ENCODE measurements at regions not wholly inside any gene's neighbourhood (a gene's known extent, or its start where the extent isn't known, plus 50 kb on each side); places are given as distances from the start of the nearest gene placed in this dataset.

DNA sequence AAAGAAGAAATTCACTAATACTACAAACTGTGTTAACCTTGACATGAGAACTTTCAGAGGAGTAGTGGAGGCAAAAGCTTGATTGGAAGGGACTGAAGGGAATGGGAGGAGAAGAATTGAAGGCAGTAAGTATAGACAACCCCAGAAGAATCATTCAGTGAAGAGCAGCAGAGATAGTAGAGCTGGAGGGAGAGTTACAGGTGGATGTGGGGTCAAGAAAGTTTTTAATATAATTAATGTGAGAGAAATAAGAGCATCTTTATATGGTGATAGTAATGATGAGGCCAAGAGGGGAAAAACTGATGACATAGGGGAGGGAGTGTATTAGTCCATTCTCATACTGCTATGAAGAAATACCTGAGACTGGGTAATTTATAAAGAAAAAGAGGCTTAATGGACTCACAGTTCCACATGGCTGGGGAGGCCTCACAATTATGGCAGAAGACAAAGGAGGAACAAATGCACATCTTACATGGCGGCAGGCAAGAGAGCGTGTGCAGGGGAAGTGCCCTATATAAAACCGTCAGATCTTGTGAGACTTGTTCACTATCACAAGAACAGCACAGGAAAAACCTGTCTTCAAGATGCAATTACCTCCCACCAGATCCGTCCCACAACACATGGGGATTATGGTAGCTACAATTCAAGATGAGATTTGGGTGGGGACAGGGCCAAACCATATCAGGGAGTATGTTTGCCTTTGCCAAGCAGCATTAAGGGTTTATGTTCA is 88.3 kb upstream of the PIK3CG start:
- Histone ChIP-seq H3K9ac (ENCODE audit: low read length) (no peak overlapping the region), H3K27me3 (replicated peaks in 1 of 4; ENCODE audit: control extremely low read depth in 1 of 4, control insufficient read depth in 3 of 4, insufficient read depth in 4 of 4, low read length in 3 of 4) (no peaks in the 10 kb centered on the region), H3K4me1 (ENCODE audit: control insufficient read depth in 2 of 2, insufficient read depth in 2 of 2, low read length in 2 of 2) (no peaks in the 10 kb centered on the region), H3K79me2 (ENCODE audit: control insufficient read depth, insufficient read depth, low read length) (no peaks in the 10 kb centered on the region), H3K27ac (ENCODE audit: low read length in 2 of 2) (no peak overlapping the region), H3K4me2 (replicated peaks; ENCODE audit: low read depth, low read length, poor library complexity, severe bottlenecking) (no peak overlapping the region), H4K20me1 (ENCODE audit: control insufficient read depth, insufficient read depth, low read length, poor library complexity, severe bottlenecking) (no peaks in the 10 kb centered on the region), H3K36me3 (replicated peaks in 1 of 2; ENCODE audit: control extremely low read depth in 1 of 2, control insufficient read depth in 1 of 2, extremely low read depth in 1 of 2, insufficient read depth in 2 of 2, low read length in 1 of 2) (no peaks in the 10 kb centered on the region), H3K4me3 (ENCODE audit: control extremely low read depth in 1 of 5, extremely low read depth in 1 of 5, insufficient read depth in 1 of 5, low read depth in 2 of 5, low read length in 4 of 5) (no peak overlapping the region), H3K9me3 (ENCODE audit: control extremely low read depth in 1 of 3, control insufficient read depth in 2 of 3, insufficient read depth in 1 of 3, low read length in 2 of 3) (no peaks in the 10 kb centered on the region), H2AFZ (ENCODE audit: insufficient read depth, low read depth, low read length, poor library complexity, severe bottlenecking) (no peak overlapping the region)
- 100% methylated on average over 1 of the region's 4 CpGs for WGBS (ENCODE audit: insufficient coverage)
- Mint-ChIP-seq H3K27me3 (peaks cover 3% of the 10 kb centered on the region), H3K27ac (no peak overlapping the region), H3K4me1 (no peaks in the 10 kb centered on the region), H3K9me3 (ENCODE audit: insufficient read depth) (no peaks in the 10 kb centered on the region), H3K4me3 (no peak overlapping the region)
- ATAC-seq (ENCODE audit: low read depth) (no peak), DNase-seq (no peak)
- POLR2A ChIA-PET: interaction anchor here (0.6 kb wide), 1 partner anchor 11 kb away, joined by 4 read pairs; no protein-coding TSS in a partner anchor
- intact Hi-C loops (cut with micrococcal nuclease): no loop called here
- CTCF ChIA-PET: no interaction called here
- TF ChIP-seq EZH2 (IDR thresholded peaks at IDR 0.05; ENCODE audit: borderline replicate concordance, insufficient read depth, low read depth, low read length, poor library complexity, severe bottlenecking): no peak
- TF ChIP-seq, protein P1, sequence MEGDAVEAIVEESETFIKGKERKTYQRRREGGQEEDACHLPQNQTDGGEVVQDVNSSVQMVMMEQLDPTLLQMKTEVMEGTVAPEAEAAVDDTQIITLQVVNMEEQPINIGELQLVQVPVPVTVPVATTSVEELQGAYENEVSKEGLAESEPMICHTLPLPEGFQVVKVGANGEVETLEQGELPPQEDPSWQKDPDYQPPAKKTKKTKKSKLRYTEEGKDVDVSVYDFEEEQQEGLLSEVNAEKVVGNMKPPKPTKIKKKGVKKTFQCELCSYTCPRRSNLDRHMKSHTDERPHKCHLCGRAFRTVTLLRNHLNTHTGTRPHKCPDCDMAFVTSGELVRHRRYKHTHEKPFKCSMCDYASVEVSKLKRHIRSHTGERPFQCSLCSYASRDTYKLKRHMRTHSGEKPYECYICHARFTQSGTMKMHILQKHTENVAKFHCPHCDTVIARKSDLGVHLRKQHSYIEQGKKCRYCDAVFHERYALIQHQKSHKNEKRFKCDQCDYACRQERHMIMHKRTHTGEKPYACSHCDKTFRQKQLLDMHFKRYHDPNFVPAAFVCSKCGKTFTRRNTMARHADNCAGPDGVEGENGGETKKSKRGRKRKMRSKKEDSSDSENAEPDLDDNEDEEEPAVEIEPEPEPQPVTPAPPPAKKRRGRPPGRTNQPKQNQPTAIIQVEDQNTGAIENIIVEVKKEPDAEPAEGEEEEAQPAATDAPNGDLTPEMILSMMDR (IDR thresholded peaks at IDR 0.05): no peak

DNA sequence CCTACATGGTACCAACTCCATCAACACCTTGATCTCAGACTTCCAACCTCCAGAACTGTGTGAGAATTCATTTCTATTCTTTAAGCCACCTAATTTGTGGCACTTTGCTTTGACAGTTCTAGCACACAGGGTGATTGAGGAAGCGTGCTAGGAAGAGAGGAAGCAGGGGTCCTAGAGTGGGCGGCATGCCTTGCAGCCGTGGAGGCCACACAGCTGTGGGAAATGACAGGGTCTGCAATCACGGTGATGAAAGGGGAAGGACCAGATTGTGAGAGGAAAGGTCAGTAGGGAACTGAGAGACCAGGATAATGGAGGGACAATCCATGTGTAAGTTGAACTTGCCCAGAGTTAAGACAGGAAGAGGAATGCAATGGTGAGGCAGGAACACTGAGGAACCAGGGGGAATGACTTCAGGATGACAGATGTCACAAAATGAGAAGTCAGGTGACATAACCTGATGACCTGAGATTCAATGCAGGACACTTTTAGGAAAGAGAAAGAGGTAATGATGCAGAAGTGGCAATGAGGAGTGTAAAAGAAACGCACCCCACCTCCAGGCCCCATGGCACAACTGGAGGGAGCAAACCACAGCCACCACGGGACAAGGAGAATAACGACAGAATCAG is 87.3 kb upstream of the PIK3CG start:
- Histone ChIP-seq H3K79me2 (ENCODE audit: control insufficient read depth, insufficient read depth, low read length) (no peaks in the 10 kb centered on the region), H2AFZ (ENCODE audit: insufficient read depth, low read depth, low read length, poor library complexity, severe bottlenecking) (no peak overlapping the region), H3K9ac (ENCODE audit: low read length) (no peak overlapping the region), H3K9me3 (ENCODE audit: control extremely low read depth in 1 of 3, control insufficient read depth in 2 of 3, insufficient read depth in 1 of 3, low read length in 2 of 3) (no peaks in the 10 kb centered on the region), H3K4me1 (ENCODE audit: control insufficient read depth in 2 of 2, insufficient read depth in 2 of 2, low read length in 2 of 2) (no peaks in the 10 kb centered on the region), H3K27ac (ENCODE audit: low read length in 2 of 2) (no peak overlapping the region), H3K36me3 (replicated peaks in 1 of 2; ENCODE audit: control extremely low read depth in 1 of 2, control insufficient read depth in 1 of 2, extremely low read depth in 1 of 2, insufficient read depth in 2 of 2, low read length in 1 of 2) (no peaks in the 10 kb centered on the region), H3K4me3 (ENCODE audit: control extremely low read depth in 1 of 5, extremely low read depth in 1 of 5, insufficient read depth in 1 of 5, low read depth in 2 of 5, low read length in 4 of 5) (no peak overlapping the region), H4K20me1 (ENCODE audit: control insufficient read depth, insufficient read depth, low read length, poor library complexity, severe bottlenecking) (no peaks in the 10 kb centered on the region), H3K4me2 (replicated peaks; ENCODE audit: low read depth, low read length, poor library complexity, severe bottlenecking) (no peak overlapping the region), H3K27me3 (replicated peaks in 1 of 4; ENCODE audit: control extremely low read depth in 1 of 4, control insufficient read depth in 3 of 4, insufficient read depth in 4 of 4, low read length in 3 of 4) (no peaks in the 10 kb centered on the region)
- Mint-ChIP-seq H3K4me3 (no peak overlapping the region), H3K4me1 (no peaks in the 10 kb centered on the region), H3K27me3 (peaks cover 3% of the 10 kb centered on the region), H3K9me3 (ENCODE audit: insufficient read depth) (no peaks in the 10 kb centered on the region), H3K27ac (no peak overlapping the region)
- no peak for ATAC-seq (ENCODE audit: low read depth)
- no peak for DNase-seq
- ChIA-PET POLR2A (no interaction called here), CTCF (interaction anchor here (1.3 kb wide), 1 partner anchor 41 kb away, joined by 3 read pairs; no protein-coding TSS in a partner anchor)
- TF ChIP-seq, protein P1 (IDR thresholded peaks at IDR 0.05): no peak
- no peak for TF ChIP-seq EZH2 (IDR thresholded peaks at IDR 0.05; ENCODE audit: borderline replicate concordance, insufficient read depth, low read depth, low read length, poor library complexity, severe bottlenecking)
- intact Hi-C loops (cut with micrococcal nuclease): no loop called here
- 36% methylated on average over 5 of the region's 7 CpGs for WGBS (ENCODE audit: insufficient coverage)
